Stomach (tissue), 8 donors: ENCODE measurements at regions not wholly inside any gene's neighbourhood (a gene's known extent, or its start where the extent isn't known, plus 50 kb on each side); places are given as distances from the start of the nearest gene placed in this dataset.

Experiments
- DNase-seq, 2 donors: peaks; one replicate each; pipeline versions ENCODE4 v3.0.0 to v3.0.0-alpha.2; 2013 to 2019
- H3K27ac ChIP-seq, 5 donors: fragments of 200-600 bp in 4 of 5; sonication (generic) in 4 of 5; one replicate each; pipeline ENCODE4 v1.5.1; 2013 to 2019; ENCODE audit warnings: mild to moderate bottlenecking in 1 of 5, moderate library complexity in 1 of 5
- H3K27me3 ChIP-seq, 3 donors: fragments of 200-600 bp; sonication (generic); one replicate each; pipeline ENCODE4 v1.5.1; 2017 to 2019; ENCODE audit warnings: mixed run types in 1 of 3
- H3K36me3 ChIP-seq, 4 donors: fragments of 200-600 bp; sonication (generic); 1 replicate in 3 of 4; 2 replicates in 1 of 4; pipeline ENCODE4 v1.5.1; 2016 to 2019
- H3K4me1 ChIP-seq, 4 donors: fragments of 200-600 bp; sonication (generic); one replicate each; pipeline ENCODE4 v1.5.1; 2016 to 2019
- H3K4me3 ChIP-seq, 4 donors: fragments of 200-600 bp; sonication (generic) in 3 of 4; one replicate each; pipeline ENCODE4 v1.5.1; 2016 to 2019; ENCODE audit warnings: mild to moderate bottlenecking in 1 of 4
- H3K9me3 ChIP-seq, 4 donors: fragments of 200-600 bp; sonication (generic); one replicate each; pipeline ENCODE4 v1.5.1; 2016 to 2019
- CTCF ChIP-seq, 7 experiments: fragments of 450-650 bp in 4 of 7; fragments of 200-600 bp in 3 of 7; sonication (generic) in 3 of 7; IDR thresholded peaks; one replicate each; pipeline ENCODE4 v1.5.1; 2016 to 2019; ENCODE audit warnings: antibody characterized with exemption in 7 of 7, control low read depth in 2 of 7, mild to moderate bottlenecking in 1 of 7
- EP300 ChIP-seq: sonication (generic); formaldehyde crosslinking; IDR thresholded peaks from one replicate; pipeline ENCODE4 v1.6.1; 2017; ENCODE audit warnings: antibody characterized with exemption
- POLR2A ChIP-seq, 4 donors: fragments of 450-650 bp; IDR thresholded peaks; one replicate each; pipeline ENCODE4 v1.6.1; 2016; ENCODE audit warnings: antibody characterized with exemption in 4 of 4, control low read depth in 2 of 4, mild to moderate bottlenecking in 1 of 4, moderate library complexity in 1 of 4
- POLR2AphosphoS5 ChIP-seq, 3 donors: sonication (generic); formaldehyde crosslinking; IDR thresholded peaks; one replicate each; pipeline ENCODE4 v1.6.1; 2016; ENCODE audit warnings: antibody characterized with exemption in 3 of 3
- WGBS, 5 donors: extraction: QIAGEN DNeasy Blood & Tissue Kit in 3 of 5; methylation state at CpG; one replicate each; pipeline versions ENCODE4 v1.1.5 to v1.1.7; 2013 to 2018; 5-methylcytosine and 5-hydroxymethylcytosine counted together
- intact Hi-C: fragments of 100-400 bp; cut with DNase I; formaldehyde crosslinking; loops from one replicate; pipeline ENCODE4 v1.15.1; 2023; ENCODE audit warnings: low total_unique reads
- donor health status: healthy with polysubstance abuse.
- donor health status: Bipolar disorder and iron deficiency.
- donor health status: healthy.

- H3K27ac ChIP-seq, result no peak overlapping the region
- no peaks in the 10 kb centered on the region for H3K36me3 ChIP-seq
- no peak overlapping the region for H3K4me3 ChIP-seq
- H3K9me3 ChIP-seq, result no peaks in the 10 kb centered on the region
- WGBS, 5 donors, result 45 to 55% (median 49%) methylated on average over 8 of the region's 8 CpGs
- intact Hi-C loops, result no loop called here
- no peak for DNase-seq
- TF ChIP-seq POLR2A (IDR thresholded peaks at IDR 0.05) (no peak), POLR2AphosphoS5 (IDR thresholded peaks at IDR 0.05) (no peak), EP300 (no peak), CTCF (IDR thresholded peaks at IDR 0.05) (no peak)
- H3K27me3 ChIP-seq, result peaks cover 0 to 87% (median 15%) of the 10 kb centered on the region in 3 donors
- no peaks in the 10 kb centered on the region for H3K4me1 ChIP-seq
These were observed 326.4 kb upstream of the SFSWAP start for GRCh38 chr12:131384544-131384855.

- TF ChIP-seq POLR2A (IDR thresholded peaks at IDR 0.05) (no peak), POLR2AphosphoS5 (IDR thresholded peaks at IDR 0.05) (no peak), EP300 (no peak), CTCF (IDR thresholded peaks at IDR 0.05) (no peak)
- H3K9me3 ChIP-seq, result no peaks in the 10 kb centered on the region
- no peaks in the 10 kb centered on the region for H3K36me3 ChIP-seq
- H3K4me1 ChIP-seq, result no peaks in the 10 kb centered on the region
- no peak overlapping the region for H3K27ac ChIP-seq
- intact Hi-C loops, result no loop called here
- no peak for DNase-seq
- 60 to 73% (median 70%) methylated on average over 15 to 26 of the region's 26 CpGs for WGBS, 5 donors
- peaks cover 0 to 85% (median 11%) of the 10 kb centered on the region in 3 donors for H3K27me3 ChIP-seq
- H3K4me3 ChIP-seq, result no peak overlapping the region
These were observed 325.4 kb upstream of the SFSWAP start for GRCh38 chr12:131385313-131386166.

- no peak for DNase-seq
- no peaks in the 10 kb centered on the region for H3K4me1 ChIP-seq
- 42 to 67% (median 60%) methylated on average over 9 of the region's 9 CpGs for WGBS, 5 donors
These were observed 324.7 kb upstream of the SFSWAP start for GRCh38 chr12:131386167-131386521.

GRCh38 chr12:131386781-131387180, 324.1 kb upstream of the SFSWAP start:
- H3K27me3 ChIP-seq, result peaks cover 0 to 79% (median 4%) of the 10 kb centered on the region in 3 donors
- intact Hi-C loops, result no loop called here

More at GRCh38 chr12:131386167-131386521, 324.7 kb upstream of the SFSWAP start:
- Histone ChIP-seq H3K9me3 (no peaks in the 10 kb centered on the region), H3K36me3 (no peaks in the 10 kb centered on the region), H3K27ac (no peak overlapping the region), H3K4me3 (no peak overlapping the region), H3K27me3 (peaks cover 0 to 79% (median 8%) of the 10 kb centered on the region in 3 donors)
- TF ChIP-seq EP300 (no peak), POLR2A (IDR thresholded peaks at IDR 0.05) (no peak), POLR2AphosphoS5 (IDR thresholded peaks at IDR 0.05) (no peak), CTCF (IDR thresholded peaks at IDR 0.05) (no peak)
- intact Hi-C loops, result no loop called here

More at GRCh38 chr12:131386781-131387180, 324.1 kb upstream of the SFSWAP start:
- H3K27ac ChIP-seq, result no peak overlapping the region
- H3K4me1 ChIP-seq, result no peaks in the 10 kb centered on the region
- WGBS, 5 donors, result 62 to 71% (median 65%) methylated on average over 8 to 11 of the region's 11 CpGs
- no peak for DNase-seq
- H3K36me3 ChIP-seq, result no peaks in the 10 kb centered on the region
- H3K4me3 ChIP-seq, result no peak overlapping the region
- no peaks in the 10 kb centered on the region for H3K9me3 ChIP-seq
- TF ChIP-seq POLR2A (IDR thresholded peaks at IDR 0.05) (no peak), POLR2AphosphoS5 (IDR thresholded peaks at IDR 0.05) (no peak), CTCF (IDR thresholded peaks at IDR 0.05) (no peak), EP300 (no peak)
